GM19438 (cell line): ENCODE measurements at regions not wholly inside any gene's neighbourhood (a gene's known extent, or its start where the extent isn't known, plus 50 kb on each side); places are given as distances from the start of the nearest gene placed in this dataset.
"Not testable (repeated sequence)": the region's sequence is repeated elsewhere in the genome, so short reads cannot be mapped to it uniquely, and the experiment has no call there.

ENCODE experiments used
- ATAC-seq: cut with Tn5 transposase; IDR thresholded peaks from one replicate; pipeline ENCODE4 v1.9.1; 2021; ENCODE audit warnings: low read depth; ENCODE audit not compliant: unreplicated experiment

DNA sequence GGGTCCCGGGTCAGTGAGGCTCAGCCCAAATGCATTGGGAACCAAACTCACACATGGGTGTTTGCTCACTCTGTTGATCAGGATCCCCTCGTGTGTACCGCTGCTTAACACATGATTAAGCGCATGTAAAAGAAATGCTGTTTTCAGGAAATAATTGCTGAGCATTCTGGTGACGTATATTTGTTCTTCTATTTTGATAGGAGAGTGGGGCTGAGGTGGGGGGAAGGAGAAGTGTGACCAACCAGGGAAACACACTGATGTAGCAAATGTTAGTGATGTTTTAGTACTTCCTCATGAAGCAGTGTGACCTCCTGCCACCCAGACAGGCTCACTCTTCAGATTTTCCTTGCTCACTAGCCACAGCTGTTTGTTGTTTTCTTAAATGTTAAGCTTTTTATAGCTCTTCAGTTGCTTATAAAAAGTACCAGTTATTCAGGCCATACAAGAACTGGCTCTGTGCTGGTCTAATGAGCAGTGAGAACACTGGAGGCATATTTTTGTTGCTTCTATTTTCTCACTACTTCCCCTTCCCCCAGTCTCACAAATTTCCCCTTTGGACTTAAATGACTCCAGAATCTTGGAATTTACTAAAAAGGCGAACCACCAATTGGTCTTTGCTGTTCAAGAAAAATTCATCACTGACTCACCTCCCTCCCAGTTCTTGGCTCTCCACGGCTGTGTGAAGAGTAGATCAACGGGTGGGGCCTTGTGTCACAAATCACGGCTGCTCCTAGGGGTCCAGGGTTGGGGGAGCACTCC lies 79.2 kb upstream of the BACH2 start:
- no peak for ATAC-seq

DNA sequence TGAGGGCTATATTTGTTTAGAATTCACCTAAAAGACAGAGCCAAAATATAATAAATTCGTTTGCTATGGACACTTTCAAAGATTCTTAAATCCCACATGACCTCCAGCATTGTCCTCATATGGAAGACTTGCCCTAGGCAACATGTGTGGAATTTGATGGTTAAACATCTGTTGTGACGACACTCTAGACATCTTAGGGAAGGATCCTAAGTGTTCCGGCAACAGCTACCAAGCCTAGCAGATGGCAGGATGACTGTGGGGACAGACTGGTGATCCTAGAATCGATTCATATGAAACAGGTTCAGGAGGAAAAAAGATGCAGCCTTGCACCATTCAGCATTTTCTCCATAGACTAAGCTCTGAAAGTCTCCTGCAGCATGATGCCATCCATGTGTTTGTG lies 77.6 kb upstream of the BACH2 start:
- no peak for ATAC-seq

DNA sequence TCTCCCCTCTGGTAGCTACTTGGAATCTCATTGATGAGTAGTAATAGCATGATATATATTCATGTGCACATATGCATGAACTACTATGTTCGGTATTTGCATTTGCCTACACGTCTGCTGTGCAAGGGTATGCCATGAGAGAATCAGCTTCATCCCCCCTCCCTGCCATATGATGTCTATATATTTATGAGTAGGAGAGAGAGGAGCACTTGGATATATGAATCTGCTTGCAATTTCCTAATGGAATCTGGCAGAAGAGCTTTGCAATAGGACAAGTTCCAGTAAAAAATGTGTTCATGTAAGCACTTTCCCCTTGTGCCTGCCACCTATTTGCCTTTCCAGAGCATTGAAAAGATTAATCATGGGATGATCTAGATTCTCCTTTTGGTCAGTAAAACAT lies 76.2 kb upstream of the BACH2 start:
- no peak for ATAC-seq

DNA sequence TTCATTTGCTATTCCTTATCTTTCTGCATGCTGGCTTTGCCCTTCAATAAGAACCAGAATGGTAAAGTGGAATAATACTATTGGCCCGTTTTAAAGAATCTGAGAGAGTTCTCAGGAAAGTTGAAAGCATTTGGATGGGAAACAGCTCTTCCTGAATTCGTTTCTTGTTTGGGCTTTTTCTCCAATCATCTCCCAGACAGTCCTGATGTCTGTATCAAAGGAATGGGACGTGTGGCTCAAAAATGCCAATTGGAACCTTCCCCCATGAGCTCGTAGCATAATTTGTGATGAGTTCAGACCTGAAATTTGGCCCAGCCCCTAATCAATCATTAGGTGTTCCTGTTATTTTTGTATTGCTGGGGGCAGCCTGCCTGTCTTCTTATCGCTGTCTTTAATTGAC lies 75.8 kb upstream of the BACH2 start:
- no peak for ATAC-seq

DNA sequence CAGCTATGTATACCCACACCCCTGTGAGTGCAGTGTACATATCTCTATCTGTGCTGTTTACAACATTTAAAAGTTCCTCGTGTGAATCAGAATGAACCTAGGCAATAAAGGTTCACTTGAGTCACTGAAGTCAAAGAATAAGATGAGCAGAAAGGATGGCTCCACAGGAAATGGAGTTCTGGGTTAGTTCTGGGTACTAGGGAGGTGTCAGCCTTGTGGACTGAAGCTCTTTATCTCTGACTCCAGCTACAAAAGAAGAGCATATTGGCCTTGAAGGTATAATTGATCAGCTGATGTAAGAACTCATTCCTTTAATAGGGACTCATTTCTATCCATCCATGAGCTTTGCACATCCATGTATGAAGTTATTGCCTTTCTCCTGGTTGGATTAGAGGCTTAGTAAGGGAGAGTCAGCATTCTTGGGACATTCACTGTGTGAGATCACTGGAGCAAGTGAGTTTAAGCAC lies 73.9 kb upstream of the BACH2 start:
- ATAC-seq, result no peak

DNA sequence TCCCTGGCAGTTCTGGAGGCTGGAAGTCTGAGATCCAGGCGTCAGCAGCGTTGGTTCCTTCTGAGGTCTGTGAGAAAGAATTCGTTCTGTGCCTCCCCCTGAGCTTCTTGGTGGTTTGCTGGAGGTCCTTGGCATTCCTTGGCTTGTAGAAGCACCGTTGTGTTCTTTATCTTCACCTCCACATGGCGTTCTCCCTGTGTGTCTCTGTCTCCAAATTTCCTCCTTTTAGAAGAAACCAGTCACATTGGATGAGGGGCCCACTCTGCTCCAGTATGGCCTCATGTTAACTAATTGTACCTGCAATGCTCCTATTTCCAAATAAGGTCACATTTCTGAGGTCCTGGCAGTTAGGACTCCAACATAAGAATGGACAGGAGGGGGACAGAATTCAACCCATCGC lies 73.0 kb upstream of the BACH2 start:
- ATAC-seq, result no peak

DNA sequence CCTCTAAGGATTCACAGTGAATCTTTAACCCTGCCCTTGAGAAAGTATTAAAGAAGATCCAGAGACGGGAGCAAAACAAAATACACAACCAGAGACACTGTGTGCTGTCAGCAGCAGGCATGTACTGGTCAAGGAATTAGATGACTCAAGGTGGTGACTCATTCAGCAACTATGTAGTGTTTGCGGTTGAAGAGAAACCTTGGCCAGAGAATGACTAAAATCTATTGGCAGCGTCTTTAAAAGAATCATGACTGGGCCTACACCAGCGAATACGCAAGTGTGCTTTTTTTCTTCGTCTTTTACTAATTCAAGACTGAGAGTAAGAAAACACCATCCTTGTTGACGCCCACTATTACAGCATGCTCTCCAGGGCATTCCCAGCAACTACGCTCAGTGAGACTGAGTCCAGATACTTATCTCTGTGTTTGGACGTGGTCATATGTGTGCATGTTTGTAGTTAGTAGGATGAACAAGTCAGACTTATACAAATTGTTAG lies 72.4 kb upstream of the BACH2 start:
- peak; percentile 100 for ATAC-seq

DNA sequence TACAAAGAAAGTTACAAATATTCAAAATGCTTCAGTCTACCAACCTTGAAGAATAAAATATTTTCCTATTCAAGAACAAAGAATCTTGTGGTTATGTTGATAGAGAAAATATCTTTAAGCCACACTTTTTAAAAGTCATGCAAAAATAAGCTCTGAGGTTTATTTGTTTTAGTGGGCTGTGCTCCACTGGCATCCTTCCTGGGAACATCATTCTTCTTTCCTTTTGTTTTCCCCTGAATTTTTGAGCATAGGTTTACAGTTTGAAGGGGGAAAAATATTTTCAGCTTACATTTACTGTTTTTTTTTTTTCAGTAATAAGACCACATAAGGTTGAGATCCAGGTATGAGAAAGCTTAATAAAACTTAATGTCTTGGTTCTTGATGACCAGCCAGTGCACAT lies 72.0 kb upstream of the BACH2 start:
- no peak for ATAC-seq

DNA sequence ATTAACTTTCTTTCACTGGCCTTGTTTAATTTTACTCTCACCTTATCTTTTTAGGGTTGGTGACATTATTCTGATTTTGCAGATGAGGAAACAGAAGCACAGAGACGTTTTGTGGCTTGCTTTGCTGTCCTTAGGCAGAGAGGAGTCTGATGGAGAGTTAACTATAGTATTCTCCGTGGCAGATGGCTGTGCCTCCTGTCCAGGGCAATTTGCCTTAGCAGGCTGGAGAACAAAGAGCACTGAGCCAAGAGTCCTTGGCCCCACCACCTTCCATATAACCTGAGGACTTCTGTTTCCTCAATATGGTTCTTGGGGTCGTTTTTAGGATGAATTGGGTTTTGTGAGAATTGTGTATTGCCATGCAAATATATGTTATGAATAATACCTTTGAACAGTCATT lies 71.4 kb upstream of the BACH2 start:
- no peak for ATAC-seq

DNA sequence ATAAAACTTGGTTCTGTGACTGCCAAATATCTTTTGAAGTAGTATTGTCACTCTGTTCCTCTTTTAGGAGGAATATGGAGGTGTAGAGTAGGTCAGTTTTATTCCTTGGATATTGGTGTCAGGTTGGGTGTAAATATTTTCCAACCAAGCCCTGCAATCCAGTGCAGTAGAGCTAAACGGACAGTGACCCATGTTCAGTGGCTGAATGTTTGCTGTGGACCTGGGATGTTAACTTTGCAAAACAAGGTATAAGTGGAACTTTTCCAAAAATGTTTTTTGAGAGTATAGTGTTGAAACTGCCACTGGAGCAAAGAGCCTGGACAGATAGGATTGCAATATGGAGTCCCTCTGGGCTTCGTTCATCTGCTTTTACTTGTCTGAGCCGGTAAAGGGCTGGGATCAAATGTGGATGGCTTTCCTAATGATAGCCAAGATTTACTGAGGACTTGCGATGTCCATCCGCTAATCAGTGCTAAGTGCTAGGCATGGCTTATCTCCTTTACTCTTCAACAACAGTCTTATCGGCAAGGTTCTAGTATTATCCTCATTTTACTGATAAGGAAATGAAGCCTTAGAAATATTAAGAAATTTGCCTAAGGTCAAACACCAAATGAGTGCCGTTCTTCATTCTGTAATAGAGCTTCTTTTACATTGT lies 69.0 kb upstream of the BACH2 start:
- ATAC-seq, result no peak

DNA sequence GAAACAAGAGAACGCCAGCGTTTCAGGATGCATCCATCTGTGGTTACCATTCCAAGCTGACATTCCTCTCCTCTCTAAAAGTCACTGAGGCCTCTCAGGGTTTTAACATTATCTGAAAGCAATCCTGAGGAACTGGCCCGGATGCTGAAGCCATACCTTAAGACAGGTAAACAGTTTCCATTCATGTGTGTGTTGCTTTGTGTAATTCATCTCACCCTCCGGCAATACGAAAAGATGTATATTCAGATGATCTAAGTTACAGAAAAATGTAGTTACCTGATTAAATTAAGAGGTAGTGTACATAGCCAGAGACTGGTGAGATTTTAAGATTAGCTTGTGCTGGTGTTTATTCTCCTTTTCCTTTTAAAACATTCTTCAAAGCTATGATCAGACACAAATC lies 68.4 kb upstream of the BACH2 start:
- ATAC-seq, result no peak

DNA sequence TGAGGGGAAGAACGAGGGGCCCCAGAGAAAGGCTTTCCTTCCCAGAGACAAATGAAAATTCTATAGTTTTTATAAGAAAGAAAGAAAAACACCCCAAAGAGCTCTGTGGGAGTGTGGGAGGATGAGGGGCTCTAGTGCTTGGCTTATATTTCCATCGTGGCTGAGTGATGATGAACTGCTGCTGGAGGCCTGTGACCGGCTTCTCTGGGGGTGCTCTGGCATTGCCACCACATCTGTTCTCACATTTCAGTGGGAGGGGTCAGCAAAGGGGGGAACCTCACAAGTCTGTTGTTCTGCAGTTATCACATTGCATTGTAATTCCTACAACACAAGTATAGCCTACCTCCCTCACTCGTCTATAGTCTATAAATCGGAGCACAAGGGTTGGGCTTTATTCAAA lies 67.6 kb upstream of the BACH2 start:
- no peak for ATAC-seq

DNA sequence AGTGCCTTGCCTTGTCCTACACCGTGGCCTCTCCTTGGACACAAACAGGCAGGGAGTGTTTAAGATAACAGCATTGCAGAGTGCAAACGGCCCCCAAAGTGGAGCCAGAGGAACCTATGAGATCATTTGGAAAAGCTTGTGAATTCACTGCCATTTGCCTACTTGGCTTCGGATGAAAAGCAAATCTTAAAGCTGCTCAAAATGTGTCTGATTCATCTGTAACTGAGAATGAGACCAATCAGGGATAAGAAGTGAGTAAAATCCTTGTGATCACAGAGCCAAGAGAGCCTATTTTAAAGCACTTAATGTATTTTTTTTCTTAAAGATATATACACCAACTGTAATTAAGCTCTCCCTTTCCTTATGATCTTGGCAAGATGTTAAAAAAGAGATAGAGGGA lies 65.7 kb upstream of the BACH2 start:
- no peak for ATAC-seq

DNA sequence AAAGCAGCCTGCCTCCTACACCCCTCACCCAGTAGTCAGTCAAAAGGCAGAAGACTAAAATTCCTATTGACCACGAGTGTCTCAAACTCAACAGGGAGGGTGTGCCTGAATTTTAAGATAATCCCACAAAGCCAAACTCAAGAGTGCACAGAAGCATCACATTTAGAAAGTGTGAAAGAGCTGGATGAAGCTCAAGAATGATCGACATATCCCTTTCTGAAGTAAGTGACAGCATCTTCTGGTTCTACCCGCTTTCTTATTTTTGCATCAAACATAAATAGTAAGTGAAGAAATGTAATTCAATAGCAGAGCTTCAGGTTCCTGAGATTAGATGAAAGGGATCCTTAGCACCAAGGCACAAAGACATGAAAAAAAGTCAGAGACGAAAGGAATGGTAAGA lies 64.5 kb upstream of the BACH2 start:
- ATAC-seq, result no peak

DNA sequence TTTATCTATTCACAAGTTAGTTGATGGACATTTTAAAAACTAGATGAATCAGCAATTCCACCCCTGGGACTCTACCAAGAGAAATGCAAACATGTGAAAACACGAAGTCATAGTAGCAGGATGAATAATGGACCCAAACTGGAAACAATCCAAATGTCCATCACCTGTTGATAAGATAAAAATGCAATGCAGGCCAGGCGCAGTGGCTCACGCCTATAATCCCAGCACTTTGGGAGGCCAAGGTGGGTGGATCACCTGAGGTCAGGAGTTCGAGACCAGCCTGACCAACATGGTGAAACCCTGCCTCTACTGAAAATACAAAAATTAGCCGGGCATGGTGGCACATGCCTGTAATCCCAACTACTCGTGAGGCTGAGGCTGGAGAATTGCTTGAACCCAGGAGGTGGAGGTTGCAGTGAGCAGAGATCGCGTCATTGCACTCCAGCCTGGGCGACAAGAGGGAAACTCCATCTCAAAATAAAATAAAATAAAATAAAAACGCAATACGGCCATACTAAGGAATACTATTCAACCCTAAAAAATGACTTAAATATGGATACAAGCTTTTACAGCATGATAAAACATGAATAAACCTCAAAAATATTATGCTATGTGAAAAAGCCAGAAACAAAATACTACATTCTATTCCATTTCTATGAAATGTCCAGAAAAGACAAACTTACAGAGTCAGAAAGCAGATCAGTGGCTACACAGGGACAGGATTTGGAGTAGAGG lies 61.6 kb upstream of the BACH2 start:
- not testable (repeated sequence) for ATAC-seq

DNA sequence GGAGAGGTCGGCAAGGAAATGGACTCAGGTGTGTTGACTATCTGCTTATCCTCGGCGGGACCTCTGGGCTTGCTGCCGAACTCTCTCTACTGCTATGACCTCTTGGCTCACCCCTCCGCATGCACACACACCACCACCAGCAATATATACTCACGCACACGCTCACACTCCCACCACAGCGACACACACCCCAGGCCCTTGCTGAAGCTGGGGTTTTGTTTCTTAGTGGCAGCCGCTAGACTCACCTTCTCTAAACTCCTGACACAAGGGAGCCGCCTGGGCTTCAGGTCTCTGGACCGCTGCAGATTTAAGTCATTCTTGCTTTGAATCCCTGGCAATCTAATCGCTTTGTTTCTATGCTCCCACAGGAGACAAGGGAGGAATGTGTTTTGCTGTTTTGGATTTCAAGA lies 59.4 kb upstream of the BACH2 start:
- ATAC-seq, result no peak

DNA sequence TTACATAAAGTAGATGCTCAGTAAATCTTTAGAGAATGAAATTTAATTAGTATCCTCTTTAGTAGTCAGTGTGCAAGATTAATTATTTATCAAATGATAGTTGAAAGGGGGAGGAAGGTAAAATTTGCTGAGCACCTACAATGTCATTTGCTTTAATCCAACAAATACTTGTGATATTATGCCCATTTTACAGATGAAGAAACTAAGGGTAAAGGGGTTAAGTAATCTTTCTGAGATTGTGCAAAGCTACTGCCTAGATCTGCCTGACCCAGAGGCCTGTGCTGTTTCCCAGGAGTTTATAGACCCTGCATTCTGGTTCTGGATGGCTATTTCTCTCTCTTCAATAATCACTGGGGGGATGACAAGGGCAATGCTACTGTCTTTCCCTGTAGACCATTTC lies 58.3 kb upstream of the BACH2 start:
- no peak for ATAC-seq

DNA sequence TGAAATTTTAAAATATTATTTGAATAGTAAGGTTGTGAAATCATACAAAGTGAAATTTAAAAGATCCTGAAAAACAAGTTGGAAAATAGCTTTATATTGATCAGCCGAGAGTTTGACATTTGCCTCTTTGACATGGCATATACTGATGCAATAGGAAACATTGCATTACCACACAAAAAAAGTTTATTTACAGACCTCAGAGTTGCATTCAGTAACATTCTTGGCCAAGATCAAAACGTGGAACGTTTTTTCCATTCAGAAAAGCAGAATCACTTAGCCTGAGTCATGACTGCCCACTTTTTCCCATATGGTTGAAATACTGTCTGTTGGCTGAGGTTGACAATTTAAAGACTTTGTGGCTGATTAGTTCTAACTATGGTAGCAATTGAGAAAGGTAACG lies 55.1 kb upstream of the BACH2 start:
- ATAC-seq, result no peak

DNA sequence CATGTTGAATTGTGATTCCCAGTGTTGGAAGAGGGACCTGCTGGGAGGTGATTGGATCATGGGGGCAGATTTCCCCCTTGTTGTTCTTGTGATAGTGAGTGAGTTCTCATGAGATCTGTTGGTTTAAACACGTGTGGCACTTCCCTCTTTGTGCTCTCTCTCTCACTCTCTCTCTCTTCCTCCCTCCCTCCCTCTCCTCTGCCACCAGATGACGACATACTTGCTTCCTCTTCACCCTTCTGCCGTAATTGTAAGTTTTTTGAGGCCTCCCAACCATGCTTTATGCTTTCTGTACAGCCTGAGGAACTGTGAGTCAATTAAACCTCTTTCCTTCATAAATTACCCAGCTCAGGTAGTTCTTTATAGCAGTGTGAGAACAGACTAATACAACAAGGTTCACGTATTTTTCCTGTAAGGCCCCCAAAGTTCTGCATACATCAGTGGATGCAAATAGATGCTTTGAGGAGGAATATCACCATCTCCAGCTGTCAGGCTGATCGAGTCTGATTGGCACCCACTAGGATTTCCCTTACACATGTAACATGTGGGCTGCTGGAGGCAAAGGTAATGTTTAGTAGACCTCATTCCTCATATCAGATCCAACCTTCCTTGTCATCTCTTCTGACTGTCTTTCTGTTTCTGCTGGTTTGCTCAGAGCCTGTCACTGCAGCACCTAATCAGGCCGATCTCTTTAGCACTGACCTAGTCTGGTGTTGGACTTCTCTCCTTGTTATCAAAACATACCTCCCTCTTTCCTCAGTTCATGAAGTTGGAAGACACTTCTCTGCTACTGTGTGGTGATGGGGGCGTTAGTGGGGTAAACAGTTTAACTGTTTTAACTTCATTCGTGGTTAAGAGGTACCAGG lies 54.3 kb upstream of the BACH2 start:
- no peak for ATAC-seq

DNA sequence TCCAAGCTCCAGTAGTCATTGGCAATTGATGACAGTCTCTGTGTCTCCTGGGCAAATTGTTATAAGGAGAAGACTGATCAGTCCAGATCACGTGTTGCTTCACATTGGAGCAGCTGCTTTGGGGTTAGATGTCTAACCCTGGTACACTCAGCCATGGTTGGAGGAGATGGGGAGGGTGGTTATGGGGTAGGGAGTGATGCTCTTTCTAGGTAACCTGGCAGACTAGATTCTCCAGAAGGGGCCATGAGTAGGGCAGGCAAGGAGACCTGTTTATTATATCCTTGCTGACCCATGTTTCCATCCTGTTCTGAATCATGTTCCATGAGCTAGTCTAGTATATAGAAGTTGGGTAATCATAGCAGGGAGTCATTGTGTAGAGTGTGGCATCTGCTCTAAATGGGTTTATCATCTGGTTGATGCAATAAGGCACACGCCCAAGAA lies 50.8 kb upstream of the BACH2 start:
- no peak for ATAC-seq

DNA sequence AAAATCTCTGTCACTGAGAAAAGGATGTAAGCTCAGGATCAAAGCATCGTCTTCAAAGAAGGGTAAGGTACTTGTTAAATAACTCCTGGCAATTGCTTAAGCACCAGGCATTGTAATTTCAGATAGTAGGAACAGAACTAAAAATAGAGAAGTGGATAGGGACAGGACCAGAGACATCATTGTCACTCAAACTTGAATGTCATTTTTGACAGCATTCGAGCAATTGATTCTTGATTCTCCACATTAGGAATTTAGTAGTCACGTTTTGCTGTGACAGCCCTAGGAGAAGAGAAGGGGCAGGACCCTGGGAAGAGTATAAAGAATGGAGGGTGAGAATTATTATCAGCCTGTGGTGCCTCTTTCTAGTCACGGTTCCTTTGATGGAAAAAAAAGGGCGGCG lies 50.1 kb upstream of the BACH2 start:
- no peak for ATAC-seq
